ENCODE measurements at regions not wholly inside any gene's neighbourhood (a gene's known extent, or its start where the extent isn't known, plus 50 kb on each side); places are given as distances from the start of the nearest gene placed in this dataset.

DNA sequence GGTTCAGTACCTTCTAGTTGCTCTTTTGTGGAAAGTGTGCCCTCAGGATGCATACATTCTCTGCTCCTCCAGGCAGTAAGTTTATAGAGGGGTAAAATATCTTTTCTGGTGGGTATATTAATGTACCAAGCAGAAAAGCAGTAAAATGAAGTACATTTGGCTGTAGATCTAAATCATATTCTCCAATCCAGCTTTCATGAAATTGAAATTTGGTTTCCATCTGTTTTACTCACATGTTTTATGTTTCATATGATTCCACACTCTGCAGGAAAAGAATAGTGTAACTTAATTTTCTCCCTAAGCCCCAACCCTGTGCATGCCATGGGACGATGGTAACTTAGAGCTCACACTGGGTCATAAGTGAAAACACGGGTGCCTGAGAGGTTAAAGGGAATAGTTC, 172.3 kb downstream of the AKAIN1 start:
- in situ Hi-C loops (cut with MboI), result no loop called here
- Histone ChIP-seq H4K20me1 (replicated peaks; ENCODE audit: control insufficient read depth, insufficient read depth, low read length) (no peaks in the 10 kb centered on the region), H3K4me3 (no peak overlapping the region), H3K9me3 (replicated peaks; ENCODE audit: control insufficient read depth, insufficient read depth, low read depth, low read length) (no peaks in the 10 kb centered on the region), H3K4me1 (replicated peaks in 1 of 2; ENCODE audit: control insufficient read depth in 2 of 2, insufficient read depth in 2 of 2, low read length in 2 of 2) (no peaks in the 10 kb centered on the region), H3K9ac (ENCODE audit: insufficient read depth in 1 of 2, low read depth in 2 of 2, low read length in 2 of 2) (no peak overlapping the region), H3K79me2 (ENCODE audit: control insufficient read depth, insufficient read depth, low read length) (no peaks in the 10 kb centered on the region), H3K27ac (ENCODE audit: extremely low read depth, low read depth, low read length) (no peak overlapping the region), H3K36me3 (ENCODE audit: control insufficient read depth, insufficient read depth, low read length) (no peaks in the 10 kb centered on the region), H3K4me2 (ENCODE audit: insufficient read depth, low read length) (no peak overlapping the region), H2AFZ (ENCODE audit: low read depth, low read length) (no peak overlapping the region), H3K9me1 (ENCODE audit: control insufficient read depth, insufficient read depth, low read length) (no peaks in the 10 kb centered on the region), H3K27me3 (ENCODE audit: control insufficient read depth in 2 of 2, insufficient read depth in 2 of 2, low read length in 2 of 2) (no peaks in the 10 kb centered on the region)
- no peak for ATAC-seq
- CTCF ChIA-PET (ENCODE audit: low intra/inter-chr PET ratio), result no interaction called here
- DNase-seq (ENCODE audit: extremely low read depth in 1 of 4, low spot score in 3 of 4), result no peak
- intact Hi-C loops (cut with micrococcal nuclease), result no loop called here
- BruUV-seq (replicated peaks), result no TSS peak
- TF ChIP-seq PCBP1 (IDR thresholded peaks at IDR 0.05; ENCODE audit: low read depth, low read length, poor library complexity, severe bottlenecking) (no peak), SAFB (IDR thresholded peaks at IDR 0.05; ENCODE audit: borderline replicate concordance, low read depth, low read length) (no peak), POLR2G (IDR thresholded peaks at IDR 0.05; ENCODE audit: low read depth, low read length) (no peak), BDP1 (IDR thresholded peaks at IDR 0.05; ENCODE audit: insufficient read depth, insufficient read length) (no peak), KLF6 (CRISPR knock-in tag; IDR thresholded peaks at IDR 0.05; ENCODE audit: borderline replicate concordance) (no peak), RFX5 (IDR thresholded peaks at IDR 0.05; ENCODE audit: low read depth, low read length) (no peak)
- POLR2A ChIA-PET, result no interaction called here
- FAIRE-seq, result no peak
- 0% methylated on average over 2 of the region's 2 CpGs for WGBS (ENCODE audit: insufficient coverage, low coverage, missing lambda C conversion rate)

DNA sequence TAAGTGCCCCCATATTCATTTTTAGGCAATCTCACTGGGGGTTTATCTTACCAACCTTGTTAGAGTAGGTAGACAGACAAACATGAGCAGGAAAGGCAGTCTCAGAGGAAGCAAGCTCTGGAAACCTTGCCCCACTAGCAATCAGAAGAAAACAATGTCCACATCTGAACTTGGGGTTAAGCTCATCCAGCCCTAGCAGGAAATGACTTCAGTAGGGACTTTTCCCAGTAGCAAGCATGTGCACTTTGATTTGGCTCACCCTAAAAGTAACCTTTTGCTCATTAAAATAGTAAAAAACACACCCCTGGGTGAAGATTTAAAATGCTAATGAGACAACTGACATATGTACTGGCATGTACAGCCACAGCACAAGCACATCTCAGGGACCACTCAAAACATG, 175.5 kb downstream of the AKAIN1 start:
- H3K9me3 ChIP-seq (replicated peaks; ENCODE audit: control insufficient read depth, insufficient read depth, low read depth, low read length), result no peaks in the 10 kb centered on the region
- FAIRE-seq, result no peak
- POLR2A ChIA-PET, result no interaction called here

More for the DNA sequence above, 175.5 kb downstream of the AKAIN1 start:
- H3K4me2 ChIP-seq (ENCODE audit: insufficient read depth, low read length), result no peak overlapping the region
- H3K27me3 ChIP-seq (ENCODE audit: control insufficient read depth in 2 of 2, insufficient read depth in 2 of 2, low read length in 2 of 2), result no peaks in the 10 kb centered on the region
- no peak for DNase-seq (ENCODE audit: extremely low read depth in 1 of 4, low spot score in 3 of 4)
- no peak overlapping the region for H3K27ac ChIP-seq (ENCODE audit: extremely low read depth, low read depth, low read length)
- no peaks in the 10 kb centered on the region for H3K4me1 ChIP-seq (replicated peaks in 1 of 2; ENCODE audit: control insufficient read depth in 2 of 2, insufficient read depth in 2 of 2, low read length in 2 of 2)
- no peak for ATAC-seq
- no TSS peak for BruUV-seq (replicated peaks)
- no peak overlapping the region for H3K4me3 ChIP-seq
- H3K9ac ChIP-seq (ENCODE audit: insufficient read depth in 1 of 2, low read depth in 2 of 2, low read length in 2 of 2), result no peak overlapping the region
- H2AFZ ChIP-seq (ENCODE audit: low read depth, low read length), result no peak overlapping the region
- H3K36me3 ChIP-seq (ENCODE audit: control insufficient read depth, insufficient read depth, low read length), result no peaks in the 10 kb centered on the region
- no peaks in the 10 kb centered on the region for H4K20me1 ChIP-seq (replicated peaks; ENCODE audit: control insufficient read depth, insufficient read depth, low read length)
- no peaks in the 10 kb centered on the region for H3K79me2 ChIP-seq (ENCODE audit: control insufficient read depth, insufficient read depth, low read length)
- H3K9me1 ChIP-seq (ENCODE audit: control insufficient read depth, insufficient read depth, low read length), result no peaks in the 10 kb centered on the region
- CTCF ChIA-PET (ENCODE audit: low intra/inter-chr PET ratio), result no interaction called here
- TF ChIP-seq, protein P1, sequence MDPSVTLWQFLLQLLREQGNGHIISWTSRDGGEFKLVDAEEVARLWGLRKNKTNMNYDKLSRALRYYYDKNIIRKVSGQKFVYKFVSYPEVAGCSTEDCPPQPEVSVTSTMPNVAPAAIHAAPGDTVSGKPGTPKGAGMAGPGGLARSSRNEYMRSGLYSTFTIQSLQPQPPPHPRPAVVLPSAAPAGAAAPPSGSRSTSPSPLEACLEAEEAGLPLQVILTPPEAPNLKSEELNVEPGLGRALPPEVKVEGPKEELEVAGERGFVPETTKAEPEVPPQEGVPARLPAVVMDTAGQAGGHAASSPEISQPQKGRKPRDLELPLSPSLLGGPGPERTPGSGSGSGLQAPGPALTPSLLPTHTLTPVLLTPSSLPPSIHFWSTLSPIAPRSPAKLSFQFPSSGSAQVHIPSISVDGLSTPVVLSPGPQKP (CRISPR knock-in tag; IDR thresholded peaks at IDR 0.05), result no peak
- TF ChIP-seq ZNF146 (CRISPR knock-in tag; IDR thresholded peaks at IDR 0.05; ENCODE audit: unreplicated experiment) (no peak), HNRNPLL (IDR thresholded peaks at IDR 0.05; ENCODE audit: low read depth, low read length, poor library complexity, severe bottlenecking) (no peak), ZNF644 (tag; IDR thresholded peaks at IDR 0.05; ENCODE audit: low read depth) (no peak), ZNF766 (CRISPR knock-in tag; conservative IDR thresholded peaks at IDR 0.05) (no peak), FIP1L1 (IDR thresholded peaks at IDR 0.05; ENCODE audit: low read depth, low read length, poor library complexity, severe bottlenecking) (no peak), ZNF197 (CRISPR knock-in tag; IDR thresholded peaks at IDR 0.05; ENCODE audit: low read depth) (no peak), TEAD2 (tag; IDR thresholded peaks at IDR 0.05) (no peak), RB1 (IDR thresholded peaks at IDR 0.05; ENCODE audit: low read depth) (no peak)
- in situ Hi-C loops (cut with MboI), result no loop called here
- intact Hi-C loops (cut with micrococcal nuclease), result no loop called here
